ENCODE measurements at regions not wholly inside any gene's neighbourhood (a gene's known extent, or its start where the extent isn't known, plus 50 kb on each side); places are given as distances from the start of the nearest gene placed in this dataset.

- no peak for DNase-seq
These were observed 98.1 kb upstream of the COL21A1 start for GRCh38 chr6:56345376-56345995.

DNA sequence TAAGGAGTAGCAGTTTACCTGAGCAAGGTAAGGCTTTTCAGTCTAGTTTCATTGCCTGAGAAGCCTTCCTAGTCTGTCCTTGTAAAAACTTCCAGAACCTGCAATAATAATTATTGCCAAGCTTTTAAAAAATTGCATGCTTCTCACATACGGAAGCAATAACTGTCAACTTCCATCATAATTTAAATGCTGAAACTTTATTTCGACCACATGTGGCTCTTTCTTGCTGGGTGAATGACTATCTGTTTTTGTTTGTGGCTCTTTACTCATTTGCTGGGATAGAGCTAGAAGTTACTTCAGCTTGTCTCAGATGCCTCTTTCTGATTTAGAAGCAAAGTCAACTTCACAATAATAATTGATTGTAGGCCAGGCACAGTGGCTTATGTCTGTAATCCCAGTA lies 95.9 kb upstream of the COL21A1 start:
- DNase-seq: no peak

- no peak for DNase-seq
These were observed 92.1 kb upstream of the COL21A1 start for GRCh38 chr6:56339524-56339923.

GRCh38 chr6:56335726-56336125 lies 88.3 kb upstream of the COL21A1 start:
- DNase-seq: no peak

- DNase-seq: no peak
These were observed 87.6 kb upstream of the COL21A1 start for GRCh38 chr6:56334937-56335336.

- DNase-seq: no peak
These were observed 82.1 kb upstream of the COL21A1 start for GRCh38 chr6:56329271-56330050.

- DNase-seq: no peak
These were observed 81.3 kb upstream of the COL21A1 start for GRCh38 chr6:56328728-56329090.

- no peak for DNase-seq
These were observed 80.8 kb upstream of the COL21A1 start for GRCh38 chr6:56327946-56328727.

DNA sequence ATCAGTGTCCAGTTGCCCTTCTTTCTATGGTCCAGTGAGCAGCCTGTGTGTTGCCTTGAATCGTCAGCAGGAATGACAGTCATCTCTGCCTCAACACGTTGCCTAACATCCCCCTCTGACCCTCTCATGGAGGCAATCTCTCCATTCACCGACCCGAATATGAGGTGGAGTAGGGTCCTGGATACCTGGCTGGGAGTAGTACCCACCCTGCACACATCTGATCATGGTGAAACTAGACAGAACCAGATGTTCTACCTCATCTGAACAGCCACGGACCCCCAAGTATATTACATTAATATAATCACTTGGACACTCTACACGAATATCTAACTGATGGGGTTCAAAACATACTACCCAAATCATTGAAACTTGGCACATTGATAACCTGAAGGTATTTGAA lies 77.0 kb upstream of the COL21A1 start:
- DNase-seq: no peak

DNA sequence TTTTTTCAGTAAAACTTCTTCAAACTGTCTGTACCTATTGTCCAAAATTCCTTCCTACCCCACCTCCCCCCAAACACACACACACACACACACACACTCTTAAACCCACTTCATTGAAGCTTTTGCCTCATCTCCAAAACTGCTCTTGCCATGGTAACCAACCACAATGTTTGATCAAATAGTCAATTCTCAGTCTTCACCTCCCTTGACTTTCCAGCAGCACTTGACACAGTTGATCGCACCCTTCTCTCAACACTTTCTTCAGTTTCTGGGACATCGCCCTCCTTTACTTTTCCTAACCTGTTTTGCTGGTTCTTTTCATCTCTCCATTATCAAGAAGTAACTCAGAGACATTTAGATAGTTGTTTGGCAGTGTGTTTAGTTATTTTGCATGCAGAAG lies 71.5 kb upstream of the COL21A1 start:
- no peak for DNase-seq

DNA sequence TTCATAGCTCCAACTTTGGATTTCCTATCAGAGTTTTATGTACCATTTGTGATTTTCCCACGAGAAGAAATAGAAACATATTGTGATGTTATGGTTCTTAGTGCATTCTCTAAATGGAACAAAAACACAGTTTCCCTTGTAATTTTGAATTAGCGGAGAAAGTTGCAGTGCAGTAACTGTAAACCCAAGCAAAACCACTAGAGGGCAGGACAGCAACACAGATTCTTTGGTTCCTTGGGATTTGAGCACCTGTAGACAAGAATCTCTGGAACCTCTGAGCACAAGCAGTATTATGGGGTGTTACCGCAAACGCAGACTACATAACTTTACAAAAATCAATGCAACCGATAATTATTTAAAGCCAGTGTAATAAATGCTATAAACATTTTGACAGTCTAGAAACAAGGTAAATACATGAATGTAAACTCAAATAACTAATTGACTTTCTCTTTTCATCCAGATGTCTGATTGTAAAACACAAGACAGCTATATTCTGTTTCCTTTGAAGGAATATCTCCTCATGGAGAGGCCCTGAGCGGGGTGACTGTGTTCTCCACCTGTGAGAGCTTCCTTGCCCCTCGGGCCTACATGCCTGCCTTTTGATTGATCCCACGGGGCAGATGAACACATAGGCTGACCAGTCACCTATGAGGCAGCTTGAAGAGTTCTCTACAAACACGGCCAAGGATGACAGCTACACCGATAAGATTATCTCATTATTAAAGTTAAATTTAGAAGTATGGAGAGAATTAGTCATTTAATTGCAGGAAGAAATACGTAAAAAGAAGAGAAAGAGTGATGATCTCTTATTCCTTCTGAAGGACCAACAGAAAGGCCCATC lies 67.5 kb upstream of the COL21A1 start:
- peak; percentile 5 for DNase-seq

DNA sequence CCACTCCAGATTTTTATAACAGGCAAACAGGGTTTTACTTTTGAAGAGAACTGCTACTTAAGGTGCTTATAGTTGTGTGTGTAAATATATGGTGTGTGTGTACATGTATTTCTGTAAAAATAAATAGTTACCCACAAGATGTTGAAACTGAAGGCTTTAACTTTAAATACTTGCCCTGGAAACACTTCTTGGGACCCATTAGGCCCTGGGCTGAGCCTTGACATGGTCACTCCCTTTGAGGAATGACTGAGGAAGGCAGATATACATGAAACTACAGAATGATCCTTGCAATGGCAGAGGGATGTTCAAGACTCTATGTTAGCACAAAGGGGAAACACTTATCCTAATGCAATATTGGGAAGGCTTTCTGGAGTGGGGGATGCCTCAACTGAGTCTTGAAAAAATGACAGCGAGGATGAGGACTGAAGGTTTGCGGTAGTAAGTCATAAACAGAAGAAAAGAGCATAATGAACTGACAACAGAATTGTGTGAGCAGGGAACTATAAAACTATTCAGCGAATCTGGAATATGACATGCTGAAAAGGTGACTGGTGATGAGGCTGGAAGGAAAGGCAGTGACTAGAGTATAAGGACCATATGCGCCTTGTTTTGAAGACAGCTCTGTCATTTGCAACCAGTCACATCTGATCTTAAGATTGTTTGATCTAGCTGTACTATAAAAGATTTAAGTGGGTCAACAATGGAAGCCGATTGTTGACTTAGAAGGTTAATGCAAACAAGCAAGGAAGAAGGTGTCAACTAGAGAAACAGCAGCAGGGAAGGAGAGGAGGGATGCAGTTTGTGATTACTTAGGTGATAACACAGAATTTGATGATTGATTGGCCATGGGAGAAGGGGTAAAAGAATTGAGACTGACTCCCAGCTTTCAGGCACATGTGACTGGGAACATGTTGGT lies 64.4 kb upstream of the COL21A1 start:
- DNase-seq: no peak

DNA sequence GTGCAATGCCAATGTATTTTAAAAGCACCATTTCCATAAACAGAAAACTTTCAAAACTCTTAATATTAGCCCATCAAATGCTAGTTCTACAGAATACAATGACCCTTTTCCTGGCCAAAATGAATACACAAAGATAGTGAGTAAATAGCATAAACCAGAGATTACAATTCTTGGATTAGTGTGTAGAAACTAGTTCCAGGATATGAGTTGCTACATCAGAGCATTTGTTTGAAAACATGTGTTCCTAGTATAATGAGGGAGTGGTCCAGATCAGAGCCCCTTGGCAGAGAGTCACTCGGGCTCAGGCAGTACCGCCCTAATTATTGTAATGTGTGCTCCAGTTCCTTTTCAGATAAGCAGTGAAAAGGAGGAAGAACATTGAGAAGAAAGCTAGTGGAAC lies 63.7 kb upstream of the COL21A1 start:
- DNase-seq: no peak

DNA sequence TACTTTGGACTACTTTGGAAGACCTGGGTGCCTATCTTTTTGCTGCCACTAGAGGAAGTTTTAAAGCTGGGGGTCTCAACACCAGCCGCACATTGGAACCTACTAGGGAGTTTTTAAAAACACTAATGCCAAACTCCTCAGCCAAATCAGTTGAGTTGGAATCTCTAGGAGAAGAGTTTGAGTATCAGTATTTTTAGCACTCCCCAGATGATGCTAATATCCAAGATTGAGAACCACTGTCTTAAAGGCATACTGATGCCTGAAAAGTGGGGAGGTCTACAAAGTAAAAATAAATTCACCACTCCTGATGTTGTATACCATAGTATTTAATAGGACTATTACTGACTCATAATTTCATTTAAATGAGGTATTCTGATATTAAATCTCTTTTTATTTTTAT lies 62.9 kb upstream of the COL21A1 start:
- DNase-seq: no peak

- no peak for DNase-seq
These were observed 52.5 kb upstream of the COL21A1 start for GRCh38 chr6:56299916-56300315.

GRCh38 chr6:56297022-56297989 lies 49.9 kb upstream of the COL21A1 start:
- no peak for DNase-seq
